ENCODE measurements at regions not wholly inside any gene's neighbourhood (a gene's known extent, or its start where the extent isn't known, plus 50 kb on each side); places are given as distances from the start of the nearest gene placed in this dataset.

GRCh38 chr15:69724333-69724732 lies 271.7 kb downstream of the RPLP1 start:
- Mint-ChIP-seq H3K27me3 (ENCODE audit: insufficient read depth, unreplicated experiment) (peaks cover 31% of the 10 kb centered on the region), H3K4me3 (ENCODE audit: unreplicated experiment) (no peak overlapping the region), H3K4me1 (ENCODE audit: insufficient read depth, unreplicated experiment) (peaks cover 11% of the 10 kb centered on the region), H3K36me3 (ENCODE audit: insufficient read depth, unreplicated experiment) (no peaks in the 10 kb centered on the region), H3K27ac (ENCODE audit: low read depth, unreplicated experiment) (no peak overlapping the region), H3K9me3 (ENCODE audit: unreplicated experiment) (no peaks in the 10 kb centered on the region)
- ChIA-PET CTCF (interaction anchor here (0.6 kb wide), 3 partner anchors 173 to 667 kb away, joined by 3 to 8 read pairs (median 3); no protein-coding TSS in a partner anchor), POLR2A (interaction anchor here (0.8 to 0.9 kb wide), 2 partner anchors 8 to 13 kb away, joined by 3 read pairs; no protein-coding TSS in a partner anchor)
- BruUV-seq (replicated peaks), result no TSS peak
- intact Hi-C loops (cut with micrococcal nuclease), result loop anchor here (5.0 kb wide), 2 partner anchors 202 to 247 kb away; no protein-coding TSS in a partner anchor
- TF ChIP-seq CTCF (IDR thresholded peaks at IDR 0.05; ENCODE audit: unreplicated experiment), result no peak
- no peak for DNase-seq (ENCODE audit: unreplicated experiment)

GRCh38 chr15:69725275-69725674 lies 272.7 kb downstream of the RPLP1 start:
- H3K9me3 Mint-ChIP-seq (ENCODE audit: unreplicated experiment), result no peaks in the 10 kb centered on the region
- intact Hi-C loops (cut with micrococcal nuclease), result loop anchor here (5.0 kb wide), 1 partner anchor 762 kb away; no protein-coding TSS in a partner anchor
- ChIA-PET POLR2A (no interaction called here), CTCF (no interaction called here)
- no peak overlapping the region for H3K4me3 Mint-ChIP-seq (ENCODE audit: unreplicated experiment)
- no peaks in the 10 kb centered on the region for H3K36me3 Mint-ChIP-seq (ENCODE audit: insufficient read depth, unreplicated experiment)
- H3K4me1 Mint-ChIP-seq (ENCODE audit: insufficient read depth, unreplicated experiment), result peaks cover 11% of the 10 kb centered on the region
- peaks cover 31% of the 10 kb centered on the region for H3K27me3 Mint-ChIP-seq (ENCODE audit: insufficient read depth, unreplicated experiment)
- H3K27ac Mint-ChIP-seq (ENCODE audit: low read depth, unreplicated experiment), result no peak overlapping the region
- no peak for DNase-seq (ENCODE audit: unreplicated experiment)
- no peak for TF ChIP-seq CTCF (IDR thresholded peaks at IDR 0.05; ENCODE audit: unreplicated experiment)
- BruUV-seq (replicated peaks), result no TSS peak

GRCh38 chr15:69725957-69726356 lies 273.3 kb downstream of the RPLP1 start:
- POLR2A ChIA-PET, result no interaction called here
- intact Hi-C loops (cut with micrococcal nuclease), result loop anchor here (5.0 kb wide), 1 partner anchor 761 kb away; no protein-coding TSS in a partner anchor
- Mint-ChIP-seq H3K27ac (ENCODE audit: low read depth, unreplicated experiment) (no peak overlapping the region), H3K4me3 (ENCODE audit: unreplicated experiment) (no peak overlapping the region), H3K36me3 (ENCODE audit: insufficient read depth, unreplicated experiment) (peaks cover 4% of the 10 kb centered on the region), H3K9me3 (ENCODE audit: unreplicated experiment) (no peaks in the 10 kb centered on the region), H3K27me3 (ENCODE audit: insufficient read depth, unreplicated experiment) (peaks cover 35% of the 10 kb centered on the region), H3K4me1 (ENCODE audit: insufficient read depth, unreplicated experiment) (peaks cover 11% of the 10 kb centered on the region)
- no TSS peak for BruUV-seq (replicated peaks)
- CTCF ChIA-PET, result no interaction called here
- no peak for TF ChIP-seq CTCF (IDR thresholded peaks at IDR 0.05; ENCODE audit: unreplicated experiment)
- DNase-seq (ENCODE audit: unreplicated experiment), result no peak

- H3K9me3 Mint-ChIP-seq (ENCODE audit: unreplicated experiment), result no peaks in the 10 kb centered on the region
- peaks cover 48% of the 10 kb centered on the region for H3K27me3 Mint-ChIP-seq (ENCODE audit: insufficient read depth, unreplicated experiment)
- no TSS peak for BruUV-seq (replicated peaks)
- no peak for TF ChIP-seq CTCF (IDR thresholded peaks at IDR 0.05; ENCODE audit: unreplicated experiment)
- H3K4me1 Mint-ChIP-seq (ENCODE audit: insufficient read depth, unreplicated experiment), result no peaks in the 10 kb centered on the region
- no peak for DNase-seq (ENCODE audit: unreplicated experiment)
- peaks cover 6% of the 10 kb centered on the region for H3K36me3 Mint-ChIP-seq (ENCODE audit: insufficient read depth, unreplicated experiment)
- no peak overlapping the region for H3K4me3 Mint-ChIP-seq (ENCODE audit: unreplicated experiment)
- intact Hi-C loops (cut with micrococcal nuclease), result loop anchor here (5.0 kb wide), 1 partner anchor 760 kb away; no protein-coding TSS in a partner anchor
- CTCF ChIA-PET, result interaction anchor here (0.5 to 1.7 kb wide), 3 partner anchors 28 to 761 kb away, joined by 3 to 7 read pairs (median 4); no protein-coding TSS in a partner anchor
- no peak overlapping the region for H3K27ac Mint-ChIP-seq (ENCODE audit: low read depth, unreplicated experiment)
- POLR2A ChIA-PET, result no interaction called here
These were observed 274.7 kb downstream of the RPLP1 start for GRCh38 chr15:69727121-69727924.
